ENCODE measurements at regions not wholly inside any gene's neighbourhood (a gene's known extent, or its start where the extent isn't known, plus 50 kb on each side); places are given as distances from the start of the nearest gene placed in this dataset.

DNA sequence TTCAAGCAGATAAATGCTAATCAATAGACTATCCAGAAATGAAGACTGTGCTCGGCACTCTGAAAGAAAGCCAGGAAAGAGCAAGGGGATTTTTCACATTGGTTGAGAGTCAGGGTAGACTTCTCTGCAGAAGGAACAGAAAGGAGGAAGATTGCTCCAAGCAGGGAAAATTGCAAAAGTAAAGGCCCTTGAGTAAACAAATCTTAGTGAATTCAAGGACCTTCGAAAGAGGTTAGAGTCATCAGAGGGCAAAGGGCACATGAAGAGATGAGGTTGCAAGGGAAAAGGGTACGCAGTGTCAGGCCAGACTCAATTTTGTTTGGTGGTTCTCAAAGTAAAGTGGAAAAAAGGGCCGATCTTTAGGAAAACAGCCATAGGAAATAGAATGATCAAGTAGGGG is 157.6 kb upstream of the RAI14 start:
- TF ChIP-seq, protein P1, sequence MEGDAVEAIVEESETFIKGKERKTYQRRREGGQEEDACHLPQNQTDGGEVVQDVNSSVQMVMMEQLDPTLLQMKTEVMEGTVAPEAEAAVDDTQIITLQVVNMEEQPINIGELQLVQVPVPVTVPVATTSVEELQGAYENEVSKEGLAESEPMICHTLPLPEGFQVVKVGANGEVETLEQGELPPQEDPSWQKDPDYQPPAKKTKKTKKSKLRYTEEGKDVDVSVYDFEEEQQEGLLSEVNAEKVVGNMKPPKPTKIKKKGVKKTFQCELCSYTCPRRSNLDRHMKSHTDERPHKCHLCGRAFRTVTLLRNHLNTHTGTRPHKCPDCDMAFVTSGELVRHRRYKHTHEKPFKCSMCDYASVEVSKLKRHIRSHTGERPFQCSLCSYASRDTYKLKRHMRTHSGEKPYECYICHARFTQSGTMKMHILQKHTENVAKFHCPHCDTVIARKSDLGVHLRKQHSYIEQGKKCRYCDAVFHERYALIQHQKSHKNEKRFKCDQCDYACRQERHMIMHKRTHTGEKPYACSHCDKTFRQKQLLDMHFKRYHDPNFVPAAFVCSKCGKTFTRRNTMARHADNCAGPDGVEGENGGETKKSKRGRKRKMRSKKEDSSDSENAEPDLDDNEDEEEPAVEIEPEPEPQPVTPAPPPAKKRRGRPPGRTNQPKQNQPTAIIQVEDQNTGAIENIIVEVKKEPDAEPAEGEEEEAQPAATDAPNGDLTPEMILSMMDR (IDR thresholded peaks at IDR 0.05; ENCODE audit: low read depth, low read length): no peak

DNA sequence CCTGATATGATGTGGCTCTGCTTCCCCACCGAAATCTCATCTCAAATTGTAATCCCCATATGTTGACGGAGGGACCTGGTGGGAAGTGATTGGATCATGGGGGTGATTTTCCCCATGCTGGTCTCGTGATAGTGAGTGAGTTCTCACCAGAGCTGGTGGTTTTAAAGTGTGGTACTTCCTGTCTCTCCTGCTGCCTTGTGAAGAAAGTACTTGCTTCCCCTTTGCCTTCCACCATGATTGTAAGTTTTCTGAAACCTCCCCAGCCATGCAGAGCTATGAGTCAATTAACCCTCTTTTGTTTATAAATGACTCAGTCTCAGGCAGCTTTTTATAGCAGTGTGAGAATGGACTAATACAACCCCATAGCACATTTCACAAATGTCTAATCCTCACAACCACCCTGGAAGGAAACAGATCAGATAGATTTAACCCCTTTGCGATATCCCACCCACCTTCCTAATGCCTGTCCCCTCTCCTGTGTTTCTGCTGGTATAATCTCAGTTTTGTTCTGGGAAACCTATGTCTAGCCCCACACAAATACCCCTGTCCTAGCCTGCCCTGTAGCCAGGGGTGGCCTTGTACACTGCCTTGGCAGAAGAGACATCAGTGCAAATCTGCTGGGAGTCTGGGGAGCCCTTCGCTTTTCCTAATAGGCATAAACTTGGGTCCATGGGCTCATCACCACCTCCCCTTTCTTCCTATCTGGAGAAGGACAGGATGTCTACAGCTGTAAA is 157.0 kb upstream of the RAI14 start:
- no peaks in the 10 kb centered on the region for H3K27me3 ChIP-seq
- H3K9me3 ChIP-seq (ENCODE audit: low read depth): no peaks in the 10 kb centered on the region
- no peaks in the 10 kb centered on the region for H3K36me3 ChIP-seq
- H3K4me3 ChIP-seq: no peak overlapping the region
- DNase-seq (ENCODE audit: low read depth in 1 of 2, low spot score in 1 of 2): peak in 1 of 2 donors; percentile 63
- no peak overlapping the region for H3K27ac ChIP-seq
- TF ChIP-seq, protein P1 (IDR thresholded peaks at IDR 0.05; ENCODE audit: low read depth, low read length): no peak
- H3K4me1 ChIP-seq (ENCODE audit: low read depth): peaks cover 6% of the 10 kb centered on the region

More for the DNA sequence above, 157.6 kb upstream of the RAI14 start:
- Histone ChIP-seq H3K4me1 (ENCODE audit: low read depth) (no peaks in the 10 kb centered on the region), H3K27me3 (no peaks in the 10 kb centered on the region), H3K9me3 (ENCODE audit: low read depth) (no peaks in the 10 kb centered on the region), H3K4me3 (no peak overlapping the region), H3K27ac (no peak overlapping the region), H3K36me3 (no peaks in the 10 kb centered on the region)
- DNase-seq (ENCODE audit: low read depth in 1 of 2, low spot score in 1 of 2): no peak

DNA sequence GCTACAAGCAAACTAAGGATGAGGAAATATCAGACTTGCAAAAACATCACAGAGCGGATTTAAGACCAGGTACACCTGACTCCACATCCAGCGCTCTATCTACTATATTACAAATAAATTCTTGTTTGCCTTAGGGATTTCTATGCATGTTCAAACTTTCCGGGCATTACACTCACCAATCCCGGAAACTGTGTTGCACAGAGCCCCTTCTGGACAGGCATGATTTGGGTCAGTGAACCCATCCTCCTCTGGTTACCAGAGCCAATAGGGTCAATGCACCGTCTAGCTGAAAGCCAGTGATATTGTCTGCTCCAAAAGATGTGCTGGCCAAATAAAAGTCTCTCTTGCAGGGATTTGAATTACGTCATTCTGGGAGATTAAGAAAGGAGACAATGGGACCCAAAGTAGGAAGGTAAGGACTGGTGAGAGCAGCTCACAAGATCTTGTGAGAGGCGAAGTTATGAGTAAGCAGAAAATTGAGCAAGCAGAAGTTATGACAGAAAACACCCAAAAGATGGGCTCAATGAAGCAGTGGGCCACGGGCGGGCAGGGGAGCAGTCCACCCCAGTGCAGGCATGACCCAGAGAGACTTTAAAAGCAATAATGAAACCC is 155.8 kb upstream of the RAI14 start:
- Histone ChIP-seq H3K4me1 (ENCODE audit: low read depth) (peaks cover 7% of the 10 kb centered on the region), H3K4me3 (no peak overlapping the region), H3K27ac (no peak overlapping the region), H3K36me3 (no peaks in the 10 kb centered on the region), H3K27me3 (no peaks in the 10 kb centered on the region), H3K9me3 (ENCODE audit: low read depth) (no peaks in the 10 kb centered on the region)
- TF ChIP-seq, protein P1 (IDR thresholded peaks at IDR 0.05; ENCODE audit: low read depth, low read length): no peak
- peak in 1 of 2 donors; percentile 54 for DNase-seq (ENCODE audit: low read depth in 1 of 2, low spot score in 1 of 2)

DNA sequence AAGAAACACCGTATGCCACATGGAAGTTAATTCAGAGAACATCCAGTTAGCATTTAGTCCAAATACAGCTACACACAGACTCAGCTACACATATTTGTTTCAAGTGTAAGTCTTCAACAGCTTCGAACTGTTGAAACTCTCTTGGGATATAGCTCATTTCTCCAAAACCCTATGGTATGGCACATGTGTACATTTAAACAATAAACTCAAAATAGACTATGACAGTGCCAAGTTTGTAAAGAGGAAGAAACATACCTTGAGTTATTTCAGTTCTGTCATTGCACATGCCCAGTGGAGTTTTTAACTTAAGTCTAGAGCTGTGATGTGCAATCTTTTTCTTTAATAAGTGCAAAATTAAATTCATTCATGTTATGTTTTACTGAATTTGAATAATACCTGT is 155.1 kb upstream of the RAI14 start:
- H3K9me3 ChIP-seq (ENCODE audit: low read depth): no peaks in the 10 kb centered on the region
- no peaks in the 10 kb centered on the region for H3K27me3 ChIP-seq
- H3K36me3 ChIP-seq: no peaks in the 10 kb centered on the region
- H3K27ac ChIP-seq: no peak overlapping the region
- H3K4me3 ChIP-seq: no peak overlapping the region
- peaks cover 7% of the 10 kb centered on the region for H3K4me1 ChIP-seq (ENCODE audit: low read depth)
- TF ChIP-seq, protein P1 (IDR thresholded peaks at IDR 0.05; ENCODE audit: low read depth, low read length): no peak
- DNase-seq (ENCODE audit: low read depth in 1 of 2, low spot score in 1 of 2): no peak

DNA sequence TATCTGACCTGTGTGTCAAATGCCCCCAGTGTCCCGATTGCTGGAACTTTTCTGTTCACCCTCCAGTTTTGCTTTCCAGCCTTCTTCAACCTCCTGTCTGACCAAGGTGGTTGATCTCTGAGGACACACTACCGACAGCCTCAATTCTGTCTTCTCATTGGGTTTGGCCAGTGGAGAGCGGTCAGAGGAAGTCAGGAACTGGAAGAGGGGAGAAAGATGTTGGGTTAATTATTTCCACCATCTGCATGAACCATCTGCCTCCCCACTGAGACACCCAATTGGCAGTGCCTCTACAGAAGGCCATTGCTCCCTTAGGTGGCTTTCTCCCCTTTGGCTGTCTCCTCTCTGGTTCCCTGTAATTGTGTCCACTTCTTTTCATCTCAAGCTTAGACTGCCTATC is 154.3 kb upstream of the RAI14 start:
- no peaks in the 10 kb centered on the region for H3K27me3 ChIP-seq
- TF ChIP-seq, protein P1 (IDR thresholded peaks at IDR 0.05; ENCODE audit: low read depth, low read length): no peak
- DNase-seq (ENCODE audit: low read depth in 1 of 2, low spot score in 1 of 2): no peak
- no peak overlapping the region for H3K4me3 ChIP-seq
- H3K36me3 ChIP-seq: no peaks in the 10 kb centered on the region
- H3K4me1 ChIP-seq (ENCODE audit: low read depth): peaks cover 7% of the 10 kb centered on the region
- H3K27ac ChIP-seq: no peak overlapping the region
- no peaks in the 10 kb centered on the region for H3K9me3 ChIP-seq (ENCODE audit: low read depth)
